Activated naive CD4-positive, alpha-beta T cell treated with anti-CD3 and anti-CD28 coated beads, Interleukin-2, amount 50 U/mL, for 24 hours (primary cell): ENCODE measurements at regions not wholly inside any gene's neighbourhood (a gene's known extent, or its start where the extent isn't known, plus 50 kb on each side); places are given as distances from the start of the nearest gene placed in this dataset.

ENCODE experiments used
- H3K27ac Mint-ChIP-seq: one replicate; pipeline ENCODE4 v1.8.0; 2021; ENCODE audit warnings: mild to moderate bottlenecking, mixed read lengths
- H3K27me3 Mint-ChIP-seq: one replicate; pipeline ENCODE4 v1.8.0; 2021; ENCODE audit warnings: mixed read lengths
- H3K36me3 Mint-ChIP-seq: one replicate; pipeline ENCODE4 v1.8.0; 2021; ENCODE audit warnings: mixed read lengths
- H3K4me1 Mint-ChIP-seq: one replicate; pipeline ENCODE4 v1.8.0; 2021; ENCODE audit warnings: mixed read lengths
- H3K4me3 Mint-ChIP-seq: one replicate; pipeline ENCODE4 v1.8.0; 2021; ENCODE audit warnings: mild to moderate bottlenecking, mixed read lengths
- H3K9me3 Mint-ChIP-seq: one replicate; pipeline ENCODE4 v1.8.0; 2021; ENCODE audit warnings: mixed read lengths

- Mint-ChIP-seq H3K27me3 (no peaks in the 10 kb centered on the region), H3K36me3 (peaks cover 5% of the 10 kb centered on the region), H3K27ac (no peak overlapping the region), H3K4me3 (no peak overlapping the region), H3K9me3 (no peaks in the 10 kb centered on the region), H3K4me1 (peaks cover 40% of the 10 kb centered on the region)
These were observed 288.7 kb downstream of the LPIN1 start for GRCh38 chr2:12035029-12035720.

- H3K4me1 Mint-ChIP-seq: peaks cover 40% of the 10 kb centered on the region
- H3K4me3 Mint-ChIP-seq: no peak overlapping the region
- H3K36me3 Mint-ChIP-seq: peaks cover 3% of the 10 kb centered on the region
- H3K27me3 Mint-ChIP-seq: no peaks in the 10 kb centered on the region
- H3K9me3 Mint-ChIP-seq: no peaks in the 10 kb centered on the region
- H3K27ac Mint-ChIP-seq: no peak overlapping the region
These were observed 289.7 kb downstream of the LPIN1 start for GRCh38 chr2:12035956-12036639.

GRCh38 chr2:12036640-12036983 lies 290.2 kb downstream of the LPIN1 start:
- peaks cover 3% of the 10 kb centered on the region for H3K36me3 Mint-ChIP-seq
- H3K4me3 Mint-ChIP-seq: no peak overlapping the region
- H3K27me3 Mint-ChIP-seq: no peaks in the 10 kb centered on the region
- H3K4me1 Mint-ChIP-seq: peaks cover 40% of the 10 kb centered on the region
- no peaks in the 10 kb centered on the region for H3K9me3 Mint-ChIP-seq
- H3K27ac Mint-ChIP-seq: no peak overlapping the region

- H3K4me1 Mint-ChIP-seq: peaks cover 44% of the 10 kb centered on the region
- H3K36me3 Mint-ChIP-seq: peaks cover 3% of the 10 kb centered on the region
- no peak overlapping the region for H3K27ac Mint-ChIP-seq
- H3K9me3 Mint-ChIP-seq: no peaks in the 10 kb centered on the region
- H3K4me3 Mint-ChIP-seq: no peak overlapping the region
- no peaks in the 10 kb centered on the region for H3K27me3 Mint-ChIP-seq
These were observed 290.9 kb downstream of the LPIN1 start for GRCh38 chr2:12037301-12037700.

GRCh38 chr2:12041236-12041635 lies 294.8 kb downstream of the LPIN1 start:
- H3K9me3 Mint-ChIP-seq: no peaks in the 10 kb centered on the region
- peaks cover 60% of the 10 kb centered on the region for H3K4me1 Mint-ChIP-seq
- no peaks in the 10 kb centered on the region for H3K27me3 Mint-ChIP-seq
- no peak overlapping the region for H3K4me3 Mint-ChIP-seq
- H3K36me3 Mint-ChIP-seq: peaks cover 3% of the 10 kb centered on the region
- no peak overlapping the region for H3K27ac Mint-ChIP-seq

GRCh38 chr2:12043131-12043530 lies 296.7 kb downstream of the LPIN1 start:
- Mint-ChIP-seq H3K9me3 (no peaks in the 10 kb centered on the region), H3K27me3 (no peaks in the 10 kb centered on the region), H3K36me3 (peaks cover 3% of the 10 kb centered on the region), H3K4me3 (no peak overlapping the region), H3K27ac (peak overlapping the region; percentile 3), H3K4me1 (peaks cover 62% of the 10 kb centered on the region)

- Mint-ChIP-seq H3K4me3 (peak overlapping the region; percentile 42), H3K9me3 (no peaks in the 10 kb centered on the region), H3K4me1 (peaks cover 71% of the 10 kb centered on the region), H3K27ac (no peak overlapping the region), H3K27me3 (no peaks in the 10 kb centered on the region), H3K36me3 (no peaks in the 10 kb centered on the region)
These were observed 298.4 kb downstream of the LPIN1 start for GRCh38 chr2:12044857-12045256.

- no peaks in the 10 kb centered on the region for H3K27me3 Mint-ChIP-seq
- H3K4me3 Mint-ChIP-seq: no peak overlapping the region
- no peaks in the 10 kb centered on the region for H3K36me3 Mint-ChIP-seq
- no peak overlapping the region for H3K27ac Mint-ChIP-seq
- H3K4me1 Mint-ChIP-seq: peaks cover 80% of the 10 kb centered on the region
- H3K9me3 Mint-ChIP-seq: no peaks in the 10 kb centered on the region
These were observed 299.4 kb downstream of the LPIN1 start for GRCh38 chr2:12045864-12046291.

GRCh38 chr2:12046641-12047040 lies 300.2 kb downstream of the LPIN1 start:
- Mint-ChIP-seq H3K27me3 (no peaks in the 10 kb centered on the region), H3K36me3 (no peaks in the 10 kb centered on the region), H3K4me3 (no peak overlapping the region), H3K9me3 (no peaks in the 10 kb centered on the region), H3K4me1 (peaks cover 80% of the 10 kb centered on the region), H3K27ac (no peak overlapping the region)

- H3K9me3 Mint-ChIP-seq: no peaks in the 10 kb centered on the region
- no peaks in the 10 kb centered on the region for H3K36me3 Mint-ChIP-seq
- H3K27ac Mint-ChIP-seq: no peak overlapping the region
- peaks cover 70% of the 10 kb centered on the region for H3K4me1 Mint-ChIP-seq
- H3K27me3 Mint-ChIP-seq: no peaks in the 10 kb centered on the region
- H3K4me3 Mint-ChIP-seq: no peak overlapping the region
These were observed 301.3 kb downstream of the LPIN1 start for GRCh38 chr2:12047761-12048160.

- Mint-ChIP-seq H3K27ac (no peak overlapping the region), H3K36me3 (no peaks in the 10 kb centered on the region), H3K4me3 (no peak overlapping the region), H3K27me3 (no peaks in the 10 kb centered on the region), H3K4me1 (peaks cover 62% of the 10 kb centered on the region), H3K9me3 (no peaks in the 10 kb centered on the region)
These were observed 302.1 kb downstream of the LPIN1 start for GRCh38 chr2:12048550-12048949.

- peaks cover 44% of the 10 kb centered on the region for H3K4me1 Mint-ChIP-seq
These were observed 304.0 kb downstream of the LPIN1 start for GRCh38 chr2:12050396-12050795.

GRCh38 chr2:12051831-12052230 lies 305.4 kb downstream of the LPIN1 start:
- no peak overlapping the region for H3K27ac Mint-ChIP-seq
- peaks cover 31% of the 10 kb centered on the region for H3K4me1 Mint-ChIP-seq
- no peaks in the 10 kb centered on the region for H3K27me3 Mint-ChIP-seq
- peaks cover 5% of the 10 kb centered on the region for H3K9me3 Mint-ChIP-seq
- peaks cover 3% of the 10 kb centered on the region for H3K36me3 Mint-ChIP-seq
- H3K4me3 Mint-ChIP-seq: no peak overlapping the region

More at GRCh38 chr2:12050396-12050795, 304.0 kb downstream of the LPIN1 start:
- peaks cover 5% of the 10 kb centered on the region for H3K9me3 Mint-ChIP-seq
- peaks cover 3% of the 10 kb centered on the region for H3K36me3 Mint-ChIP-seq
- no peak overlapping the region for H3K4me3 Mint-ChIP-seq
- H3K27me3 Mint-ChIP-seq: no peaks in the 10 kb centered on the region
- no peak overlapping the region for H3K27ac Mint-ChIP-seq

GRCh38 chr2:12052796-12053195 lies 306.4 kb downstream of the LPIN1 start:
- Mint-ChIP-seq H3K27ac (no peak overlapping the region), H3K36me3 (peaks cover 3% of the 10 kb centered on the region), H3K4me3 (no peak overlapping the region), H3K9me3 (peaks cover 5% of the 10 kb centered on the region), H3K4me1 (peaks cover 22% of the 10 kb centered on the region), H3K27me3 (no peaks in the 10 kb centered on the region)

GRCh38 chr2:12054956-12055618 lies 308.7 kb downstream of the LPIN1 start:
- H3K4me1 Mint-ChIP-seq: peaks cover 28% of the 10 kb centered on the region
- H3K27me3 Mint-ChIP-seq: no peaks in the 10 kb centered on the region
- H3K9me3 Mint-ChIP-seq: peaks cover 5% of the 10 kb centered on the region
- H3K4me3 Mint-ChIP-seq: no peak overlapping the region
- peaks cover 3% of the 10 kb centered on the region for H3K36me3 Mint-ChIP-seq
- H3K27ac Mint-ChIP-seq: no peak overlapping the region
